WERI-Rb-1 (cell line): ENCODE measurements at regions not wholly inside any gene's neighbourhood (a gene's known extent, or its start where the extent isn't known, plus 50 kb on each side); places are given as distances from the start of the nearest gene placed in this dataset.

Experiments used
- DNase-seq: peaks from one replicate; pipeline ENCODE4 v3.0.0-alpha.2; 2020
- H3K27ac ChIP-seq: fragments of 250-450 bp; sonication (Bioruptor Pico); 2 replicates; pipeline ENCODE4 v1.5.1; 2020; ENCODE audit warnings: mild to moderate bottlenecking, moderate library complexity
- H3K27me3 ChIP-seq: fragments of 250-450 bp; sonication (Bioruptor Pico); 2 replicates; pipeline ENCODE4 v1.5.1; 2021; ENCODE audit warnings: mild to moderate bottlenecking, low read depth, moderate library complexity; ENCODE audit not compliant: insufficient read depth, severe bottlenecking
- H3K36me3 ChIP-seq: fragments of 250-450 bp; sonication (Bioruptor Pico); 2 replicates; pipeline ENCODE4 v1.5.1; 2020; ENCODE audit warnings: mild to moderate bottlenecking, moderate library complexity
- H3K4me3 ChIP-seq: 2 replicates; pipeline ENCODE4 v1.5.1; 2011; ENCODE audit warnings: low read depth, mild to moderate bottlenecking, control low read depth, low read length
- H3K9me3 ChIP-seq: fragments of 250-450 bp; sonication (Bioruptor Pico); 2 replicates; pipeline ENCODE4 v1.5.1; 2021; ENCODE audit warnings: mild to moderate bottlenecking, moderate library complexity; ENCODE audit not compliant: severe bottlenecking
- TF ChIP-seq, protein P1 (sequence below): IDR thresholded peaks from 2 replicates; pipeline ENCODE4 v1.5.1; 2011; ENCODE audit warnings: low read depth, mild to moderate bottlenecking, control low read depth, inconsistent platforms, low read length

DNA sequence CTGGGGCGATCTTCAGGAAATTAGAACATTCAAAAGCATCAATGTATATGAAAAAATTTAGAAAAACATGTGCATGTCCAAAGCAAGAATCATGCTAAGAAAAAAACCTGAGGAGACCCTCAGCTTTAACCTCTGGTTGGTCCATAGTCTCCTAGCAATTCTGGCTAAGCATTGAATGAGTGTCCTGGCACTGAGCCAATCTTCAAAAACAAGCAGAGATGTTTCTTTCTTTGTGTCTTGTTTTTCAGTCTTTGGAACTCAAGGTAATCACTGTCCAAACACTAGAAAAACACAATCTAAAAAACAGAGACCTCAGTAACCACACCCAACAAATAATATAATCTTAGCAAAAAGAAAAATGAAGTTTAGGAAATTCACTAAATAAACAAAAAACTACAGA, 205.4 kb upstream of the CARD18 start:
- no peak for DNase-seq
- Histone ChIP-seq H3K27me3 (no peaks in the 10 kb centered on the region), H3K36me3 (no peaks in the 10 kb centered on the region), H3K27ac (no peak overlapping the region), H3K9me3 (no peaks in the 10 kb centered on the region), H3K4me3 (no peak overlapping the region)
- TF ChIP-seq, protein P1, sequence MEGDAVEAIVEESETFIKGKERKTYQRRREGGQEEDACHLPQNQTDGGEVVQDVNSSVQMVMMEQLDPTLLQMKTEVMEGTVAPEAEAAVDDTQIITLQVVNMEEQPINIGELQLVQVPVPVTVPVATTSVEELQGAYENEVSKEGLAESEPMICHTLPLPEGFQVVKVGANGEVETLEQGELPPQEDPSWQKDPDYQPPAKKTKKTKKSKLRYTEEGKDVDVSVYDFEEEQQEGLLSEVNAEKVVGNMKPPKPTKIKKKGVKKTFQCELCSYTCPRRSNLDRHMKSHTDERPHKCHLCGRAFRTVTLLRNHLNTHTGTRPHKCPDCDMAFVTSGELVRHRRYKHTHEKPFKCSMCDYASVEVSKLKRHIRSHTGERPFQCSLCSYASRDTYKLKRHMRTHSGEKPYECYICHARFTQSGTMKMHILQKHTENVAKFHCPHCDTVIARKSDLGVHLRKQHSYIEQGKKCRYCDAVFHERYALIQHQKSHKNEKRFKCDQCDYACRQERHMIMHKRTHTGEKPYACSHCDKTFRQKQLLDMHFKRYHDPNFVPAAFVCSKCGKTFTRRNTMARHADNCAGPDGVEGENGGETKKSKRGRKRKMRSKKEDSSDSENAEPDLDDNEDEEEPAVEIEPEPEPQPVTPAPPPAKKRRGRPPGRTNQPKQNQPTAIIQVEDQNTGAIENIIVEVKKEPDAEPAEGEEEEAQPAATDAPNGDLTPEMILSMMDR = no peak

DNA sequence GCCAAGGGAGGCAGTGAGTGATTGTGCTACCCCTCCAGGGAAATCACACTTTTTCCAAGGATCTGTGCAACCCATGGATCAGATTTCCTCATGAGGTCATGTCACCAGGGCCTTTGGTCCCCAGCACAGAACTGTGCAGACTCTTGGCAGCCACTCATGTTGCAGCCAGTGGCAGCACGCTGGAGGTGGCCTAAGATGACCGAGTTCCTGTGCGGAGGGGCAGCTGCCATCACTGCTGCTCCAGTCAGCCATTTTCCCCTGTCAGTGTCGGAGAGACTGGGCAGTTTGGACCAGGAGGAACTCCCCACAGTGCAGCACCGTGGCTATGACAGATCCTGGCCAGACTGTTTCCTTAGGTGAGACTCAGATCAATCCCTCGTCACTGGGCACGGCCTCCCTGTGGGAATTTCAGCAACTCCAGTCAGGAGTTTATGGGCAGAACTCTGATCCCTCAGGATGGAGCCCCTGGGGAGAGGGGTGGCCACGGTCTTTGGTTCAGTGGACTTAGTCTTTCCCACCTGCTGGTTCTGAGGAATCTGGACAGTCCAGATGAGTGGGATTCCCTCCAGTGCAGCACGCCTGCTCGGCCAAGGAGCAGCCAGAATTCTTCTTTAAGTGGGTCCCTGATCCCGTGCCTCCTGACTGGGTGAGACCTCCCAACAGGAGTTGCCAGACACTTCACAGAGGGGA, 194.6 kb upstream of the CARD18 start:
- H3K9me3 ChIP-seq = no peaks in the 10 kb centered on the region

DNA sequence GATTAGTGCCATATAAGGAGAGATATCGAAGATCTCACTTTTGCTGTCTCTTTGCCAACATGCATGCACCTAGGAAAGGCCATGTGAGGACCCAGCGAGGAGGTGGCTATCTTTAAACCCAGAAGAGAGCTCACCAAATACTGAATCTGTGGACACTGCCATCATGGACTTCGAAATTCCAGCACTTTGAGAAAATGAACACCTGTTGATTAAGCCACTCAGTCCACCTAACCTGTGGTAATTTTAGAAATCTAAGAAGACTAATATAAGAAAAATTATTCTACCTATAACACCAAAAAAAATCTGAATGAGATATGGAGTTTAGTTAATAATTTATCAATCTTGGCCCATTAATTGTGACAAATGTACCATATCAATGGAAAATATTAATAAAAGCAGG, 193.6 kb upstream of the CARD18 start:
- Histone ChIP-seq H3K27me3 (no peaks in the 10 kb centered on the region), H3K36me3 (no peaks in the 10 kb centered on the region), H3K4me3 (no peak overlapping the region), H3K9me3 (no peaks in the 10 kb centered on the region), H3K27ac (no peak overlapping the region)
- TF ChIP-seq, protein P1 = no peak
- no peak for DNase-seq

More for the DNA sequence above, 194.6 kb upstream of the CARD18 start:
- Histone ChIP-seq H3K27me3 (no peaks in the 10 kb centered on the region), H3K27ac (no peak overlapping the region), H3K36me3 (no peaks in the 10 kb centered on the region), H3K4me3 (no peak overlapping the region)
- TF ChIP-seq, protein P1 = no peak
- no peak for DNase-seq

DNA sequence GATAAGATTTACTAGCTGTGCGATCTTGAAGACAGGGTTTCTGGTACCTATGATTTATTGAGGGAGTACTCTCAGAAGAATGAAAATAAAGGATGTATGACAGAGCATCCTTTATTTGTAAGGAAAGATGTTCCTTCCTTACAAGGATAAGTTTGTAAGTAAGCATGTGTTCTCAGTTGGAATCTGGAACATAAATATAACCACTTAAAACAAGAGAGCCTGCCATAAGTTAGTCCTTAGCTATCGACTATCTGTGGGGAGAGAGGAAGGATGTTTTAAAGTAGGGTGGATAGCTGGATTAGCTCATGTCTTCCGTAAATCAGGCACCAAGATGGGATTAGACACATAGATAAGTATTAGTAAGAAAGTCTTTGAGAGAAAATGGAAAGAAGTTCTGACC, 192.6 kb upstream of the CARD18 start:
- Histone ChIP-seq H3K9me3 (no peaks in the 10 kb centered on the region), H3K27me3 (no peaks in the 10 kb centered on the region), H3K36me3 (no peaks in the 10 kb centered on the region), H3K4me3 (no peak overlapping the region), H3K27ac (no peak overlapping the region)
- no peak for DNase-seq
- TF ChIP-seq, protein P1 = no peak

DNA sequence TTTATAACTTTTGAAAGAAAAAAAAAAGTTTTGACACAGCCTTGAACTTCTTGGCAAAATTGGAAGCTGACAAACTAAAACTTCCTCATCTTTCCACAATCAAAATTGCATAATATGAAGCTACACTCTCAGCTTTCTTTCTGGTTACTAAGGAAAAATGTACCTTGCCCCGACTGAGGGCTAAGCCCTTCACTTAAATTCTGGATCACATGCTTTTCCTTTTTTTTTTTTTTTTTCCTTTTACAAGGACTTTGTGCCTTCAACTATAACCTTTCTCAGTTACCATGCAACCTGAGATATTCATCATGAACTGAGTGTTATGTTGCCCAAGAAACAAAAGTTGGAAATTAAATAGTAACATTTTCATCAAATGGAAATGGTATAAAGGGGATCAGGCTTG, 188.5 kb upstream of the CARD18 start:
- Histone ChIP-seq H3K27ac (no peak overlapping the region), H3K4me3 (no peak overlapping the region), H3K36me3 (no peaks in the 10 kb centered on the region), H3K9me3 (no peaks in the 10 kb centered on the region), H3K27me3 (no peaks in the 10 kb centered on the region)
- TF ChIP-seq, protein P1 = no peak
- no peak for DNase-seq

DNA sequence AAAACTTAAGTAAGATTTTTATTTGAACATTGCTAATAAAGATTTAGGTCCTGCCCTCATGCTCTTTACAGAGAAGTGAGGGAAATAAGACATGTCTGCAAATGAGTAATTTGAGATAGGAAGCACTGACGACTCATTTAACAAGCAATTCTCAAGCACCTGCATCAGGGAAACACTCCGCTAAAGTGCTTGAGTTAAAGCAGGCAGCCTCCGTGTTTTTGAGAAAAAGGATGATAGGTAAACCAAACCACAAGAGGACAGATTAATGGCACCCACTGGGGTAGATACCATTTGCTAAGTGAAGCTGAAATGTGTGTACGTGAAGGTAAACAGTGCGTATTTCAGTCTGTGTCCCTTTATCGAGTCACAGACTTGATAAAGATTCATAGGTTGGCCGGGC, 184.6 kb upstream of the CARD18 start:
- H3K4me3 ChIP-seq = no peak overlapping the region
- H3K36me3 ChIP-seq = no peaks in the 10 kb centered on the region
- DNase-seq = no peak
- TF ChIP-seq, protein P1 = no peak
- H3K27me3 ChIP-seq = no peaks in the 10 kb centered on the region
- no peaks in the 10 kb centered on the region for H3K9me3 ChIP-seq
- no peak overlapping the region for H3K27ac ChIP-seq
